Stimulated activated CD4-positive, alpha-beta T cell treated with anti-CD3 and anti-CD28 coated beads, Interleukin-1b, Interleukin-23, amount 100 ng/mL, for 48 hours (primary cell): ENCODE measurements at regions not wholly inside any gene's neighbourhood (a gene's known extent, or its start where the extent isn't known, plus 50 kb on each side); places are given as distances from the start of the nearest gene placed in this dataset.
A peak's percentile ranks its signal among the peaks of the same experiment; 100 is the strongest.

ENCODE experiments used
- DNase-seq: peaks from one replicate; pipeline ENCODE4 v3.0.0-alpha.2; 2020

DNA sequence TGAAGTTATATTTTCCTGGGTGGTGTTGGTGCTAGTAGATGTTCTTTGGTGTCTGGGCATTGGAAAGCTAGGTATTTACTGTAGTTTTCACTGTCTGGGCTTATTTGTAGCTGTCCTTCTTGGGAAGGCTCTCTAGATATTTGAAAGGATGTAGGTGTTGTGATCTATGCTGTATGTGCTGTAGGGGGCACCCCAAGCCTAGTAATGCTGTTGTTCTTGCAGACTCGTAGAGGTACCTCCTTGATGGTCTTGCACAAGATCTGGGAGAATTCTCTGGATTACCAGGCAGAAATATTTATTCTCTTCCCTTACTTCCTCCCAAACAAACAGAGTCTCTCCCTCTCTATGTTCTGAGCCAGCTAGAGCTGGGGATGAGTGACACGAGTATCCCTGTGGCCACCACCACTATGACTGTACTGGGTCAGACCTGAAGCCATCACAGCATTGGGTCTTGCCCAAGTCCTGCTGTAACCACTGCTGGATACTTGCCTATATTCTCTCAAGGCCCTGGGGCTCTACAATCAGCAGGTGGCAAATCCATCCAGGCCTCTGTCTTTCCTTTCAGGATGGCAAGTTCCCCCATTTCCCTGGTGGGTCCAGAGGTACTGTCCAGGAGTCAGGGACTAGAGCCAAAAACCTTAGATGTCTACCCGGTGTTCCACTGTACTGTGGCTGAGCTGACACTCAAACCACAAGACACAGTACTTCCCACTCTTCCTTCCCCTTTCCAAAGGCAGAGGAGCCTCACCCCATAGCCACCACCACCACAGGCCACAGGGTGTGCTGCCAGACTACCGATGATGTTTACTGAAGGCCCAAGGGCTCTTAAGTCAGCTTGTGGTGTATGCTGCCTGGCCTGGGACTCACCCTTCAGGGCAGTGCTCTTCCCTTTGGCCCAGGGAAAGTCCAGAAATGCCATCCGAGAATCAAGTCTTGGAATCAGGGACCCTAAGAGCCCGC is 195.2 kb upstream of the DPPA4 start:
- peak; percentile 16 for DNase-seq

GRCh38 chr3:109545746-109546145 is 208.4 kb upstream of the DPPA4 start:
- no peak for DNase-seq

GRCh38 chr3:109548192-109548938 is 211.0 kb upstream of the DPPA4 start:
- no peak for DNase-seq

DNA sequence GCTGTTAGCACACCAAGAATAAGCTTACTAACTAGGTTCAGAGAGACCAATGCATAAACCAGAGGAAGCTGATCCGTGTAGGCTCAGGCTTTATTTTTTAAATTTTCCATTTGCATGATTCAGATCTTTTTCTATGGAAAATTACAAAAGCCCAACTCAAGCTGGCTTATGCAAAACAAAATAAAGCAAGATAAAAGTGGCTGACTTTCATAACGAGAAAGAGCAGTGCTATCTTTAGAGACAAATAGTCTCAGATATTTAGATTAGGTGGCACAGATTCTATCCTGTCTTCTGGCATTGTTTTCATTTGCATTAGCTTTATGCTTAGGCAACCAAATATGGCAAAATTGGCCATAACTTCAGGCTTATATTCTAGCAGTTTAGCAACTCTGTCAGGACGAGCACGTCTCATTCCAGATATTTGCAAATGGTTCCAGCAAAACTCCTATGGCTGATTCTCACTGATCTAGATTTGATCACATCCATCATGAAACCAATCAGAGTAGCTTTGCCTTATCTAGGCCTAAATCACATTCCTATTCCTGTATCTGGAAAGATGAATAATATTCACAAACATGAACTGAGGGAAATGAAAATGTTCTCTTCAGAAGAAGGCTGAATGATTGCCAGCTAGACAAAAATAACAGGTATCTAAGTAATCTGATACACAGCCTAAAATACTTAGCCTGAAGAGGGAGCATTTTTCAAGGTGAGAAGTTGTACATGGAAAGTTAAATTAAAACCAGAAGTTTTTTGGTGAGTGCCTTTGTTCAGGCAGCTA is 216.4 kb upstream of the DPPA4 start:
- DNase-seq: no peak

- DNase-seq: no peak
Measured at GRCh38 chr3:109559389-109559788, 222.0 kb upstream of the DPPA4 start.

DNA sequence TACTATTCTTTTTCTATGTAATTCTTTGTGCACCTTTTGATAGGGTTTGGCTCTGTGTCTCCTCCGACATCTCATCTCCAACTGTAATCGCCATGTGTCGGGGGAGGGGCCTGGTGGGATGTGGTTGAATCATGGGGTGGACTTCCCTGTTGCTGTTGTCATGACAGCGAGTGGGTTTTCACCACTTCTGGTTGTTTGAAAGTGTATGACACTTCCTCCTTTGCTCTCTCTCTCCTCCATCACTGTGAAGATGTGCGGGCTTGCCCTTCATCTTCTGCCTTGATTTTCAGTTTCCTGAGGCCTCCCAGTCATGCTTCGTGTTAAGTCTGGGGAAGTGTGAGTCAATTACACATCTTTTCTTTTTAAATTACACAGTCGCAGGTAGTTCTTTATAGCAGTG is 225.8 kb upstream of the DPPA4 start:
- peak; percentile 6 for DNase-seq

GRCh38 chr3:109569135-109569846 is 231.9 kb upstream of the DPPA4 start:
- DNase-seq: no peak

GRCh38 chr3:109570408-109570807 is 233.1 kb upstream of the DPPA4 start:
- no peak for DNase-seq

GRCh38 chr3:109572301-109572700 is 235.0 kb upstream of the DPPA4 start:
- no peak for DNase-seq

DNA sequence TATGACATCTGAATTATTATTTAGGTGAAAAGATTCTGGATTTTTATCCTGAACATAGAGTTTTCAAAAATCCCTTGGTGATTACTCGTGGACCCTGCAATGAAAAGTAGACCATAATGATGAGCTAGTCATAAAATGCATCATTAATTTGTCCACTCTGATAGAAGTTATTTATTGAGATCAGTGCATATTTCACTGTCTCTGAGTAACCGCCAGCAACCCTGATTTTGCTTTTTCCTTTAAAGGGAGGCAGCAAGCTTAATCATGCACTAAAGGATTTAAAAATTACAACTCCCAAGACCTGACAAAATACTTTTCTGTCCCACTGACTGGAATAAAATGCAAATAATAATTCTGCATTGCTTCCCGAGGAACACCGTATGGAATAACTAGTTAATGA is 259.6 kb upstream of the DPPA4 start:
- no peak for DNase-seq

DNA sequence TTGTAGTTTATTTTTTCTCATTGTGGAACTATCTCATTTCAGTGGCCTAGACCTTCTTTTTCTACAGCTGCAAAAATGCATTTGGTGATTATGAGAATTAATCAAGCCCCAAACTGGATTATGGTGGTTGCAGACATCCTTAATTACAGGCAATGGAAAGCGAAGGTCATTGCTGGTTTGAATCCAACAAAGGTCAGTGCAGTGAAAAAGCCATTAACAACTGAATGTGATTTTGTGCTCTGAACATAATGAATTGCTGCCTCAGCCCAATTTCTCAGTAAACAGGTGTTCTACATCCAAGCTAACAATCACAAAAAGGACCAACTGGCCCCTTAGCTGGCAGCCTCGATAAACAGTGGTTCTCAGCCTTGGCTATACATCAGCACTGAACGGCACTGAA is 260.1 kb upstream of the DPPA4 start:
- no peak for DNase-seq

DNA sequence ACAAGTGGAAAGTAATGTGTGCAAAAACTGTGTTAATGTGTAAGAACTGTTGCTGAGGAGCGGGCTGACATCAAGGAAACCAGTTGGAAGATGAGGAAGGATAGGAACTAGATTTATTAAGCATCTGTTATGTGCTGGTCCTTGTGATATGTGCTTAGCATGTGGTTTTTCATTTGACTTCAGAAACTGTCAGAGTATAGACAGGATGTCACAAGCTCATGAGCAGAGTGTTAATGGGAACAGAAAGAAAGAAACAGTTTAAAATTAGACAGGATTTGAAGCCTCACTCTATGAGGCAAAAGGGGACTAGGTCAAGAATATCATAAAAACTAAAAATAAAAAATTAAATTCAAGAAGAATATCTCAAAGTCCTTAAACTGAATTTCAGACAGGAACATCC is 270.6 kb upstream of the DPPA4 start:
- no peak for DNase-seq

GRCh38 chr3:109608574-109608973 is 271.2 kb upstream of the DPPA4 start:
- no peak for DNase-seq

DNA sequence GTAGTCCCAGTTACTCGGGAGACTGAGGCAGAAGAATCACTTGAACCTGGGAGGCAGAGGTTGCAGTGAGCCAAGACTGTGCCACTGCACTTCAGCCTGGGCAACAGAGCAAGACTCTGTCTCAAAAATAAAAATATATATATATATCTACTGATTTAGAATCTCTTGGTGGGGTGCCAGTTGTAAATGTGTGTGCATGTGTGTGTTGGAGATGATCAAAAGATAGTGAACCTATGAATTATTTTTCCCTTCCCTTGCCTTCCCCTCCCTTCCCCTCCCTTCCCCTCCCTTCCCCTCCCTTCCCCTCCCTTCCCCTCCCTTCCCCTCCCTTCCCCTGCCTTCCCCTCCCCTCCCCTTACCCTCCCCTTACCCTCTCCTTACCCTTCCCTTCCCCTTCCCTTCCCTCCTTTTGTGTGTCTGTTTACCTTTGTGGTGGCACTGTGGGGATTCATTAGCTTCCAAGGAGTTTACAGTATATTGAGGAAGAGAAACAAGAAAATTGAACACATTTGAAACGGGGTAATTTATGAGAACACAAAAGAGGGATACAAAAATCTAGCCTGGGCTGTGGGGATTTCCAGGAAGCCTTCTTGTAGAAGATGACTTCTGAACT is 281.5 kb upstream of the DPPA4 start:
- DNase-seq: no peak

GRCh38 chr3:109631897-109632296 is 294.6 kb upstream of the DPPA4 start:
- no peak for DNase-seq

GRCh38 chr3:109640146-109640652 is 302.9 kb upstream of the DPPA4 start:
- no peak for DNase-seq

- DNase-seq: no peak
Measured at GRCh38 chr3:109642025-109642424, 304.7 kb upstream of the DPPA4 start.

- peak; percentile 13 for DNase-seq
Measured at GRCh38 chr3:109643590-109643989, 306.2 kb upstream of the DPPA4 start.

GRCh38 chr3:109644332-109644731 is 307.0 kb upstream of the DPPA4 start:
- DNase-seq: no peak

- DNase-seq: no peak
Measured at GRCh38 chr3:109644746-109645145, 307.4 kb upstream of the DPPA4 start.

- no peak for DNase-seq
Measured at GRCh38 chr3:109648027-109648426, 310.7 kb upstream of the DPPA4 start.

GRCh38 chr3:109656225-109656624 is 318.9 kb upstream of the DPPA4 start:
- no peak for DNase-seq
